Astrocyte (in vitro differentiated cells and primary cell): ENCODE measurements at regions not wholly inside any gene's neighbourhood (a gene's known extent, or its start where the extent isn't known, plus 50 kb on each side); places are given as distances from the start of the nearest gene placed in this dataset.

Source experiments
- EZH2 ChIP-seq: IDR thresholded peaks from 2 replicates; pipeline ENCODE4 v1.6.1; 2012; ENCODE audit warnings: mild to moderate bottlenecking, low read length, inconsistent platforms; ENCODE audit not compliant: insufficient read depth
- TF ChIP-seq, protein P1 (sequence below): IDR thresholded peaks from 2 replicates; pipeline ENCODE4 v1.5.1; 2011; ENCODE audit warnings: low read depth, mild to moderate bottlenecking, inconsistent platforms, low read length, moderate library complexity; ENCODE audit not compliant: insufficient read depth

DNA sequence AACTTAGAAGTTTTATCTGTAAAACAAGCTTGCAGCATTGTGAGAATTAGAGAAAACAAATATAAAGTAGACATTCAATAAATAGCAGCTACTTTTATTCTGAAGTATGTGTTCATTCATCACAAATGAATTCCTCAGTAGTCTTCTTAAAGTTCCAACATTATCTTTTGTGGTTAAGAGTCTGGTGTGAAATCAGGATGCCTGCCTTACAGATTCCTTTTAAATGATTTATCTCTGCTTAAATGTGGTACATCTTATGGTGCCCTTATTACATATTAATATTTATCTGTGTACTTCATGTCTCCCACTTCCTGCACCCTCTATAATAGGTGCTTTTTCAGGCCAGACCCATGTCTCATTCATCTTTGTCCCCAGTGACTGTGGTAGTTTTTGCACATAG, 595.0 kb downstream of the STK39 start:
- no peak for TF ChIP-seq EZH2
- TF ChIP-seq, protein P1, sequence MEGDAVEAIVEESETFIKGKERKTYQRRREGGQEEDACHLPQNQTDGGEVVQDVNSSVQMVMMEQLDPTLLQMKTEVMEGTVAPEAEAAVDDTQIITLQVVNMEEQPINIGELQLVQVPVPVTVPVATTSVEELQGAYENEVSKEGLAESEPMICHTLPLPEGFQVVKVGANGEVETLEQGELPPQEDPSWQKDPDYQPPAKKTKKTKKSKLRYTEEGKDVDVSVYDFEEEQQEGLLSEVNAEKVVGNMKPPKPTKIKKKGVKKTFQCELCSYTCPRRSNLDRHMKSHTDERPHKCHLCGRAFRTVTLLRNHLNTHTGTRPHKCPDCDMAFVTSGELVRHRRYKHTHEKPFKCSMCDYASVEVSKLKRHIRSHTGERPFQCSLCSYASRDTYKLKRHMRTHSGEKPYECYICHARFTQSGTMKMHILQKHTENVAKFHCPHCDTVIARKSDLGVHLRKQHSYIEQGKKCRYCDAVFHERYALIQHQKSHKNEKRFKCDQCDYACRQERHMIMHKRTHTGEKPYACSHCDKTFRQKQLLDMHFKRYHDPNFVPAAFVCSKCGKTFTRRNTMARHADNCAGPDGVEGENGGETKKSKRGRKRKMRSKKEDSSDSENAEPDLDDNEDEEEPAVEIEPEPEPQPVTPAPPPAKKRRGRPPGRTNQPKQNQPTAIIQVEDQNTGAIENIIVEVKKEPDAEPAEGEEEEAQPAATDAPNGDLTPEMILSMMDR: no peak
